ENCODE measurements at regions not wholly inside any gene's neighbourhood (a gene's known extent, or its start where the extent isn't known, plus 50 kb on each side); places are given as distances from the start of the nearest gene placed in this dataset.
A peak's percentile ranks its signal among the peaks of the same experiment; 100 is the strongest.

- Histone ChIP-seq H3K4me3 (ENCODE audit: insufficient read depth, low read depth, low read length) (no peak overlapping the region), H3K9me3 (ENCODE audit: insufficient read depth, low read depth, low read length) (no peaks in the 10 kb centered on the region), H3K4me1 (ENCODE audit: insufficient read depth, low read length) (no peaks in the 10 kb centered on the region), H2AFZ (ENCODE audit: low read depth, low read length) (no peak overlapping the region), H3K27ac (ENCODE audit: low read depth, low read length) (no peak overlapping the region), H3K79me2 (ENCODE audit: insufficient read depth, low read length) (no peaks in the 10 kb centered on the region), H4K20me1 (ENCODE audit: insufficient read depth, low read length) (no peaks in the 10 kb centered on the region), H3K27me3 (ENCODE audit: insufficient read depth, low read length) (no peaks in the 10 kb centered on the region), H3K9ac (ENCODE audit: low read length) (no peak overlapping the region), H3K36me3 (ENCODE audit: insufficient read depth, low read length) (no peaks in the 10 kb centered on the region), H3K4me2 (ENCODE audit: low read length) (no peak overlapping the region)
- no peak overlapping the region for H3K27ac Mint-ChIP-seq (ENCODE audit: unreplicated experiment)
- H3K9me3 Mint-ChIP-seq (ENCODE audit: unreplicated experiment): peaks cover 2% of the 10 kb centered on the region
- DNase-seq (ENCODE audit: low read depth) (no peak), FAIRE-seq (no peak)
- no peaks in the 10 kb centered on the region for H3K36me3 Mint-ChIP-seq (ENCODE audit: low read depth, unreplicated experiment)
- no peak for TF ChIP-seq CTCF (IDR thresholded peaks at IDR 0.05; ENCODE audit: insufficient read depth, low read depth, low read length)
- TF ChIP-seq EZH2 (IDR thresholded peaks at IDR 0.05; ENCODE audit: insufficient read depth, low read length): no peak
- H3K27me3 Mint-ChIP-seq (ENCODE audit: low read depth, unreplicated experiment): no peaks in the 10 kb centered on the region
- H3K4me1 Mint-ChIP-seq (ENCODE audit: low read depth, unreplicated experiment): peaks cover 17% of the 10 kb centered on the region
- H3K4me3 Mint-ChIP-seq (ENCODE audit: unreplicated experiment): no peak overlapping the region
Observed at GRCh38 chr10:36026081-36026480, 384.0 kb upstream of the FZD8 start.

DNA sequence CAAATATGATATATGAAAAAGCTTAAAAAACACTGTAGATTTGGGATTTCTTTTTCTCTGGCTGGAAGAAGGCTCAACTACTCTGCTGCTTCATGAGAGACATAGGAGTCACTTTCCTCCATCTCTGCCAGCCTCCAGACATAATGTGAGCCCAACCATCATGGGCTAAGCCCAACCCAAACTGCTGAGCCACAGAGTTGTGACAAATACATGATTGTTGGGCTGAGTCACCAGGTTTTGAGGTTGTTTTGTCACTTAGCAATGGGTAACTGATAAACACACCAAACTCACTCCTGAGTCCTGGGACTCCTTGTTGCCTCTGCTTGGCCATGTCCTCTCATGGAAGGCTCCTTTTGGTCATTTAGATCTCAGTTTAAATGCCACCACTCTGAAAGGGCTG lies 381.8 kb upstream of the FZD8 start:
- H4K20me1 ChIP-seq (ENCODE audit: insufficient read depth, low read length): no peaks in the 10 kb centered on the region
- H3K79me2 ChIP-seq (ENCODE audit: insufficient read depth, low read length): no peaks in the 10 kb centered on the region
- H3K4me1 ChIP-seq (ENCODE audit: insufficient read depth, low read length): no peaks in the 10 kb centered on the region
- TF ChIP-seq CTCF (IDR thresholded peaks at IDR 0.05; ENCODE audit: insufficient read depth, low read depth, low read length) (no peak), EZH2 (IDR thresholded peaks at IDR 0.05; ENCODE audit: insufficient read depth, low read length) (no peak)
- Mint-ChIP-seq H3K27me3 (ENCODE audit: low read depth, unreplicated experiment) (no peaks in the 10 kb centered on the region), H3K9me3 (ENCODE audit: unreplicated experiment) (peaks cover 2% of the 10 kb centered on the region), H3K4me3 (ENCODE audit: unreplicated experiment) (no peak overlapping the region), H3K4me1 (ENCODE audit: low read depth, unreplicated experiment) (peaks cover 19% of the 10 kb centered on the region), H3K27ac (ENCODE audit: unreplicated experiment) (peak overlapping the region; percentile 47), H3K36me3 (ENCODE audit: low read depth, unreplicated experiment) (no peaks in the 10 kb centered on the region)
- no peaks in the 10 kb centered on the region for H3K9me3 ChIP-seq (ENCODE audit: insufficient read depth, low read depth, low read length)
- H3K27me3 ChIP-seq (ENCODE audit: insufficient read depth, low read length): no peaks in the 10 kb centered on the region
- H3K36me3 ChIP-seq (ENCODE audit: insufficient read depth, low read length): no peaks in the 10 kb centered on the region
- H3K4me2 ChIP-seq (ENCODE audit: low read length): no peak overlapping the region
- H3K4me3 ChIP-seq (ENCODE audit: insufficient read depth, low read depth, low read length): no peak overlapping the region
- peak overlapping the region; percentile 9 for H3K27ac ChIP-seq (ENCODE audit: low read depth, low read length)
- FAIRE-seq (peak; percentile 89), DNase-seq (ENCODE audit: low read depth) (peak; percentile 45)
- H3K9ac ChIP-seq (ENCODE audit: low read length): no peak overlapping the region
- H2AFZ ChIP-seq (ENCODE audit: low read depth, low read length): no peak overlapping the region

GRCh38 chr10:36021096-36021495 lies 379.0 kb upstream of the FZD8 start:
- H3K4me2 ChIP-seq (ENCODE audit: low read length): no peak overlapping the region
- no peak overlapping the region for H3K4me3 Mint-ChIP-seq (ENCODE audit: unreplicated experiment)
- no peaks in the 10 kb centered on the region for H3K79me2 ChIP-seq (ENCODE audit: insufficient read depth, low read length)
- no peak overlapping the region for H2AFZ ChIP-seq (ENCODE audit: low read depth, low read length)
- H3K36me3 ChIP-seq (ENCODE audit: insufficient read depth, low read length): no peaks in the 10 kb centered on the region
- H3K4me3 ChIP-seq (ENCODE audit: insufficient read depth, low read depth, low read length): no peak overlapping the region
- no peaks in the 10 kb centered on the region for H3K27me3 Mint-ChIP-seq (ENCODE audit: low read depth, unreplicated experiment)
- no peaks in the 10 kb centered on the region for H3K9me3 ChIP-seq (ENCODE audit: insufficient read depth, low read depth, low read length)
- H4K20me1 ChIP-seq (ENCODE audit: insufficient read depth, low read length): no peaks in the 10 kb centered on the region
- H3K36me3 Mint-ChIP-seq (ENCODE audit: low read depth, unreplicated experiment): no peaks in the 10 kb centered on the region
- peaks cover 17% of the 10 kb centered on the region for H3K4me1 Mint-ChIP-seq (ENCODE audit: low read depth, unreplicated experiment)
- DNase-seq (ENCODE audit: low read depth): no peak
- H3K9ac ChIP-seq (ENCODE audit: low read length): no peak overlapping the region
- H3K27ac ChIP-seq (ENCODE audit: low read depth, low read length): no peak overlapping the region
- H3K27ac Mint-ChIP-seq (ENCODE audit: unreplicated experiment): no peak overlapping the region
- peaks cover 2% of the 10 kb centered on the region for H3K9me3 Mint-ChIP-seq (ENCODE audit: unreplicated experiment)
- TF ChIP-seq CTCF (IDR thresholded peaks at IDR 0.05; ENCODE audit: insufficient read depth, low read depth, low read length) (no peak), EZH2 (IDR thresholded peaks at IDR 0.05; ENCODE audit: insufficient read depth, low read length) (no peak)
- H3K27me3 ChIP-seq (ENCODE audit: insufficient read depth, low read length): no peaks in the 10 kb centered on the region
- no peaks in the 10 kb centered on the region for H3K4me1 ChIP-seq (ENCODE audit: insufficient read depth, low read length)
- FAIRE-seq: no peak

Data from astrocyte (in vitro differentiated cells and primary cell).